ENCODE measurements at regions not wholly inside any gene's neighbourhood (a gene's known extent, or its start where the extent isn't known, plus 50 kb on each side); places are given as distances from the start of the nearest gene placed in this dataset.

DNA sequence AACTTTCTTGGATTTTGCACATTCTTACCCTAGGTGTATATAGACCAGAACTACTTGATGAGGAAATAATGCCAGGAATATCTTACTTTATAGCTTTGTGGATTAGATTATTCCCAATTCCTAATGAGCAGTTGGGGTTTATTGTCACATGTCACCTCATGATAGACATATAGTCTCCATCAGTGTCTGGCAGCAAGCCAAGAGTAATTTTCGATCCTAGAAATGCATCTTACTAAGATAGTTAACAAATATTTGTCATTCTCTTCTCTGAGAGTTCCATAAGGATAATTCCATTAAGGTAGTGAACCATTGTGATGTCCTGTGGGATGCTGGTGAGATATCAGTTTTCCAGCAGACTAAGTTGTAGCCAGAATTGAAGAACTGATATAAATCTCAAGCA is 1282.9 kb upstream of the B3GALT2 start:
- ChIA-PET POLR2A (no interaction called here), CTCF (no interaction called here)
- TF ChIP-seq, protein P1, sequence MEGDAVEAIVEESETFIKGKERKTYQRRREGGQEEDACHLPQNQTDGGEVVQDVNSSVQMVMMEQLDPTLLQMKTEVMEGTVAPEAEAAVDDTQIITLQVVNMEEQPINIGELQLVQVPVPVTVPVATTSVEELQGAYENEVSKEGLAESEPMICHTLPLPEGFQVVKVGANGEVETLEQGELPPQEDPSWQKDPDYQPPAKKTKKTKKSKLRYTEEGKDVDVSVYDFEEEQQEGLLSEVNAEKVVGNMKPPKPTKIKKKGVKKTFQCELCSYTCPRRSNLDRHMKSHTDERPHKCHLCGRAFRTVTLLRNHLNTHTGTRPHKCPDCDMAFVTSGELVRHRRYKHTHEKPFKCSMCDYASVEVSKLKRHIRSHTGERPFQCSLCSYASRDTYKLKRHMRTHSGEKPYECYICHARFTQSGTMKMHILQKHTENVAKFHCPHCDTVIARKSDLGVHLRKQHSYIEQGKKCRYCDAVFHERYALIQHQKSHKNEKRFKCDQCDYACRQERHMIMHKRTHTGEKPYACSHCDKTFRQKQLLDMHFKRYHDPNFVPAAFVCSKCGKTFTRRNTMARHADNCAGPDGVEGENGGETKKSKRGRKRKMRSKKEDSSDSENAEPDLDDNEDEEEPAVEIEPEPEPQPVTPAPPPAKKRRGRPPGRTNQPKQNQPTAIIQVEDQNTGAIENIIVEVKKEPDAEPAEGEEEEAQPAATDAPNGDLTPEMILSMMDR (IDR thresholded peaks at IDR 0.05; ENCODE audit: control extremely low read depth, extremely low read depth, low read depth, missing control alignments), result no peak
- DNase-seq (ENCODE audit: extremely low spot score), result no peak

DNA sequence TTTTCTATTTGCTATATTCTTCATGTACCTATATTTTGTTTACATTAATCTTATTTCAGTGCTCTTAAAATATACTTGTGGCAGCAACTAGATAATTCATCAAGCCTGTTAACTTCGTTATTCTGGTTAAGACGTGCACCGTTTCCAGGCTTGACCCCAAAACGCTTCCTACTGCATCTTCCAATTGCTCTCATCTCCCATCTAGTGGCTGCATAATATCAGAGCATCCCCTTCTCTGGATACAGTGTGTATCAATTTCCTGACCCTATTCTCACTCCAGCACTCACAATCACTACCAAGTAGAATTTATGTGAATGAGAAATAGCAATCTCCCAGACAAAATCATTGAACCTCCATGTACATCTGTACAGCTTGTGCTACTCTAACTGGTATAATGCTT is 1280.3 kb upstream of the B3GALT2 start:
- ChIA-PET CTCF (no interaction called here), POLR2A (no interaction called here)
- TF ChIP-seq, protein P1 (IDR thresholded peaks at IDR 0.05; ENCODE audit: control extremely low read depth, extremely low read depth, low read depth, missing control alignments), result no peak
- DNase-seq (ENCODE audit: extremely low spot score), result no peak

- TF ChIP-seq, protein P1 (IDR thresholded peaks at IDR 0.05; ENCODE audit: control extremely low read depth, extremely low read depth, low read depth, missing control alignments), result no peak
- ChIA-PET CTCF (no interaction called here), POLR2A (no interaction called here)
- no peak for DNase-seq (ENCODE audit: extremely low spot score)
Measured at GRCh38 chr1:194447636-194448035, 1261.2 kb upstream of the B3GALT2 start.

- TF ChIP-seq, protein P1 (IDR thresholded peaks at IDR 0.05; ENCODE audit: control extremely low read depth, extremely low read depth, low read depth, missing control alignments), result no peak
- DNase-seq (ENCODE audit: extremely low spot score), result no peak
- ChIA-PET POLR2A (no interaction called here), CTCF (interaction anchor here (1.5 kb wide), 1 partner anchor 28 kb away, joined by 3 read pairs; no protein-coding TSS in a partner anchor)
Measured at GRCh38 chr1:194445244-194445643, 1258.8 kb upstream of the B3GALT2 start.

GRCh38 chr1:194442901-194443575 is 1256.6 kb upstream of the B3GALT2 start:
- TF ChIP-seq, protein P1 (IDR thresholded peaks at IDR 0.05; ENCODE audit: control extremely low read depth, extremely low read depth, low read depth, missing control alignments), result no peak
- POLR2A ChIA-PET, result no interaction called here

GRCh38 chr1:194437135-194437534 is 1250.7 kb upstream of the B3GALT2 start:
- ChIA-PET CTCF (no interaction called here), POLR2A (no interaction called here)
- TF ChIP-seq, protein P1 (IDR thresholded peaks at IDR 0.05; ENCODE audit: control extremely low read depth, extremely low read depth, low read depth, missing control alignments), result no peak
- DNase-seq (ENCODE audit: extremely low spot score), result no peak

More at GRCh38 chr1:194442901-194443575, 1256.6 kb upstream of the B3GALT2 start:
- CTCF ChIA-PET, result interaction anchor here (2.0 kb wide), 1 partner anchor 12 kb away, joined by 7 read pairs; no protein-coding TSS in a partner anchor
- no peak for DNase-seq (ENCODE audit: extremely low spot score)

Measured in GM10248 (cell line).